Hepatocyte (in vitro differentiated cells): ENCODE measurements at regions not wholly inside any gene's neighbourhood (a gene's known extent, or its start where the extent isn't known, plus 50 kb on each side); places are given as distances from the start of the nearest gene placed in this dataset.
"Not testable (repeated sequence)": the region's sequence is repeated elsewhere in the genome, so short reads cannot be mapped to it uniquely, and the experiment has no call there.

Source experiments
- DNase-seq: peaks from one replicate; pipeline ENCODE4 v3.0.0-alpha.2; 2016; ENCODE audit warnings: low spot score
- H2AFZ ChIP-seq: fragments of 200-600 bp; sonication (generic); 2 replicates; pipeline ENCODE4 v1.6.0; 2016; ENCODE audit warnings: antibody characterized with exemption, mild to moderate bottlenecking
- H3K27ac ChIP-seq: fragments of 200-600 bp; sonication (generic); 2 replicates; pipeline ENCODE4 v1.5.1; 2016; ENCODE audit warnings: mild to moderate bottlenecking
- H3K27me3 ChIP-seq: fragments of 200-600 bp; sonication (generic); 2 replicates; pipeline ENCODE4 v1.6.1; 2016
- H3K36me3 ChIP-seq: fragments of 200-600 bp; sonication (generic); replicated peaks from 2 replicates; pipeline ENCODE4 v1.5.1; 2016; ENCODE audit warnings: low read depth; ENCODE audit not compliant: insufficient read depth
- H3K4me1 ChIP-seq: fragments of 200-600 bp; sonication (generic); 2 replicates; pipeline ENCODE4 v1.5.1; 2016; ENCODE audit warnings: mild to moderate bottlenecking, moderate library complexity; ENCODE audit not compliant: insufficient read depth
- H3K4me2 ChIP-seq: fragments of 200-600 bp; sonication (generic); 2 replicates; pipeline ENCODE4 v1.6.0; 2016
- H3K4me3 ChIP-seq: fragments of 200-600 bp; sonication (generic); 2 replicates; pipeline ENCODE4 v1.5.1; 2016; ENCODE audit warnings: mild to moderate bottlenecking
- H3K79me2 ChIP-seq: fragments of 200-600 bp; sonication (generic); 2 replicates; pipeline ENCODE4 v1.6.0; 2017; ENCODE audit warnings: mild to moderate bottlenecking
- H3K9me2 ChIP-seq: fragments of 200-600 bp; sonication (generic); replicated peaks from 2 replicates; pipeline ENCODE4 v1.6.0; 2017; ENCODE audit warnings: mild to moderate bottlenecking; ENCODE audit not compliant: insufficient read depth
- H3K9me3 ChIP-seq: fragments of 200-600 bp; sonication (generic); 2 replicates; pipeline ENCODE4 v1.5.1; 2016; ENCODE audit warnings: low read depth, mild to moderate bottlenecking
- H4K20me1 ChIP-seq: fragments of 200-600 bp; sonication (generic); 2 replicates; pipeline ENCODE4 v1.6.0; 2016; ENCODE audit warnings: mild to moderate bottlenecking; ENCODE audit not compliant: insufficient read depth, poor library complexity, severe bottlenecking
- CTCF ChIP-seq: fragments of 200-600 bp; sonication (generic); IDR thresholded peaks from 2 replicates; pipeline ENCODE4 v1.5.1; 2016; ENCODE audit warnings: antibody characterized with exemption, mild to moderate bottlenecking; ENCODE audit not compliant: poor library complexity
- EZH2 ChIP-seq: fragments of 200-600 bp; sonication (generic); IDR thresholded peaks from 2 replicates; pipeline ENCODE4 v1.6.1; 2016; ENCODE audit warnings: antibody characterized with exemption, mild to moderate bottlenecking, borderline replicate concordance
- EZH2phosphoT487 ChIP-seq: fragments of 200-600 bp; sonication (generic); IDR thresholded peaks from one replicate; pipeline ENCODE4 v1.6.1; 2018; ENCODE audit warnings: antibody characterized with exemption, mild to moderate bottlenecking, low read depth, moderate library complexity; ENCODE audit not compliant: unreplicated experiment, severe bottlenecking
- WGBS: methylation state at CpG from one replicate; pipeline ENCODE4 v1.1.6; 2016; ENCODE audit warnings: low lambda C conversion rate; ENCODE audit errors: missing lambda C conversion rate; 5-methylcytosine and 5-hydroxymethylcytosine counted together

- Histone ChIP-seq H3K27ac (no peak overlapping the region), H3K27me3 (no peaks in the 10 kb centered on the region), H3K4me2 (no peak overlapping the region), H4K20me1 (no peaks in the 10 kb centered on the region), H3K9me3 (no peaks in the 10 kb centered on the region), H2AFZ (no peak overlapping the region), H3K9me2 (no peaks in the 10 kb centered on the region), H3K4me1 (no peaks in the 10 kb centered on the region), H3K36me3 (no peaks in the 10 kb centered on the region), H3K79me2 (no peaks in the 10 kb centered on the region), H3K4me3 (no peak overlapping the region)
- TF ChIP-seq CTCF (no peak), EZH2 (no peak), EZH2phosphoT487 (no peak)
- DNase-seq: no peak
Measured at GRCh38 chr7:68409851-68410250, 1188.4 kb upstream of the AUTS2 start.

DNA sequence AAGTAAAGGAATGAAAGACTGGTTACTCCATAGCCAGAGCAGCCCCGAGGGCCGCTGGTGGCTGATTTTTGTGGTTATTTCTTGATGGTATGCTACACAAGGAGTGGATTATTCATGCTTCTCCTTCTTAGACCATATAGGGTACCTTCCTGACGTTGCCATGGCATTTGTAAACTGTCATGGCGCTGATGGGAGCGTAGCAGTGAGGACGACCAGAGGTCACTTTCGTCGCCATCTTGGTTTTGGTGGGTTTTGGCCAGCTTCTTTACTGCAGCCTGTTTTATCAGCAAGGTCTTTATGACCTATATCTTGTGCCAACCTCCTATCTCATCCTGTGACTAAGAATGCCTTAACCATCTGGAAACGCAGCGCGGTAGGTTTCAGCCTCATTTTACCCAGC is 1187.6 kb upstream of the AUTS2 start:
- DNase-seq, H2AFZ ChIP-seq, H3K9me3 ChIP-seq, H3K27ac ChIP-seq, H3K79me2 ChIP-seq, H3K36me3 ChIP-seq, H3K4me3 ChIP-seq, H3K27me3 ChIP-seq, H3K4me1 ChIP-seq, H4K20me1 ChIP-seq, H3K9me2 ChIP-seq, H3K4me2 ChIP-seq: not testable (repeated sequence)
- WGBS: 96% methylated on average over 11 of the region's 11 CpGs

DNA sequence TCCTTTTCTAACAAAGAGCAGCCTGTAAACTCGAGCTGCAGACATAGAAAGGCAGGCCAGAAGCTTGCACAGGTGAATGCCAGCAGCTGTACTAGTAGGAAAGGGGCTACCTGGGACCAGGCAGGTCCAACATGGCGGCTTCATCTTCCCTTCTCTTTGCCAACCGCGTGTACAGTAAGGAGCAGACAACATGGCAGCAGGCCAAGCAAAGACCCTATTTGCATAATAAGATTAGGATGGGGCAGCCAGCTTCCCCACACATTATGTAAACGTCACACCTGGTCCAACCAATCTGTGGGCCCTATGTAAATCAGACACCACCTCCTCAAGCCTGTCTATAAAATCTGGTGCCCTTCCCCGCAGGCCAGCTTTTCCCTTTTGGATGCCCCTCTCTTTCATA is 1186.5 kb upstream of the AUTS2 start:
- Histone ChIP-seq H3K36me3 (no peaks in the 10 kb centered on the region), H3K9me2 (no peaks in the 10 kb centered on the region), H3K4me1 (no peaks in the 10 kb centered on the region), H2AFZ (no peak overlapping the region), H3K4me2 (no peak overlapping the region), H3K27ac (no peak overlapping the region), H3K79me2 (no peaks in the 10 kb centered on the region), H3K4me3 (no peak overlapping the region), H3K27me3 (no peaks in the 10 kb centered on the region), H4K20me1 (no peaks in the 10 kb centered on the region), H3K9me3 (no peaks in the 10 kb centered on the region)
- no peak for DNase-seq
- WGBS: 80% methylated on average over 6 of the region's 6 CpGs
- TF ChIP-seq EZH2phosphoT487 (no peak), EZH2 (no peak), CTCF (no peak)

DNA sequence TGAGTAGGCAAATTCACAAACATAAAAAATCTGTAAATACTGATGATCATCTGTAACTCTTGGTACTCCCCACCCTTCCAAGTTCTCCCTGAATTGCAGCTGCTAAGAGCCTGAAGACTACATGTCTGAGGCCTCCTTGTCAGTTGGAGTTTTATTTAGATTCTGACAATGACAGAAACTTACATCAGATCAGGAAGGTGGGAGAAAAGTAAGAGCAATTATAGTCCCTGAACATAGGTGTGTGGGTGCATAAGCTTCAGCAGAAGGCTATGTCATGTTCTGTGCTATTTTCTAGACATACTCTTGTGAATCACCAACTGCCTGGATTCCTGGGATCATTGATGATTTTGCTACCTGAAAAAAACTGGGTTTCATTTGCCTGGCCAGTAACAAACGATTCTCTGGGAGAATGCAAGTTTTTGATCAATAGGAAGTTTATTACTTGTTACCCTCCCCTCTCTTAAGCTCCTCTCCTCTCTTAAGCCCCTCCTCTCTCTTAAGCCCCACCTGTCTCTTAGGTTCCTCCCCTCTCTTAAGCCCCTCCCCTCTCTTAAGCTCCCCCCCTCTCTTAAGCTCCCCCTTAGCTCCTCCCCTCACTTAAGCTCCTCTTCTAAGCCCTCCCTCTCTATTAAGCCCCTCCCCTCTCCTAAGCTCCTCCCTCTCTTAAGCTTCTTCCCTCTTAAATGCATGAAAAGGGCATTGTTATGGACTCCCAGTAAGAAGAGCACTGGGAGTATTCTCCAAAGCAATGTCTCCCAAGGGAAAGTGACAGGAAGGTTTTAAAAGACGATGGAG is 1183.4 kb upstream of the AUTS2 start:
- H2AFZ ChIP-seq: no peak overlapping the region
- no peaks in the 10 kb centered on the region for H3K9me2 ChIP-seq
- no peaks in the 10 kb centered on the region for H3K79me2 ChIP-seq
- TF ChIP-seq EZH2phosphoT487: no peak
- no peak for TF ChIP-seq CTCF
- no peak for TF ChIP-seq EZH2
- H3K27me3 ChIP-seq: no peaks in the 10 kb centered on the region
- no peaks in the 10 kb centered on the region for H4K20me1 ChIP-seq
- no peaks in the 10 kb centered on the region for H3K36me3 ChIP-seq
- WGBS: 90% methylated on average over 2 of the region's 2 CpGs
- no peak for DNase-seq
- no peaks in the 10 kb centered on the region for H3K9me3 ChIP-seq
- no peaks in the 10 kb centered on the region for H3K4me1 ChIP-seq
- no peak overlapping the region for H3K27ac ChIP-seq
- no peak overlapping the region for H3K4me2 ChIP-seq
- H3K4me3 ChIP-seq: no peak overlapping the region
